RWPE2 (cell line): ENCODE measurements at regions not wholly inside any gene's neighbourhood (a gene's known extent, or its start where the extent isn't known, plus 50 kb on each side); places are given as distances from the start of the nearest gene placed in this dataset.

ENCODE experiments used
- ATAC-seq: fragments of 200-7000 bp; cut with Tn5 transposase; 3 replicates; pipeline ENCODE4 v1.9.1; 2021; ENCODE audit warnings: low read depth
- DNase-seq: peaks from one replicate; pipeline ENCODE4 v3.0.0-alpha.2; 2020; ENCODE audit warnings: low spot score
- H3K27ac ChIP-seq: fragments of 450-650 bp; 2 replicates; pipeline ENCODE4 v1.5.1; 2017; ENCODE audit warnings: mild to moderate bottlenecking; ENCODE audit not compliant: poor library complexity, severe bottlenecking
- H3K27me3 ChIP-seq: fragments of 250-450 bp; sonication (Bioruptor Pico); 2 replicates; pipeline ENCODE4 v1.5.1; 2021; ENCODE audit warnings: mild to moderate bottlenecking, moderate library complexity; ENCODE audit not compliant: insufficient read depth, poor library complexity, severe bottlenecking
- H3K36me3 ChIP-seq: fragments of 250-450 bp; sonication (Bioruptor Pico); 2 replicates; pipeline ENCODE4 v1.5.1; 2020; ENCODE audit warnings: low read depth, mild to moderate bottlenecking, moderate library complexity
- H3K4me1 ChIP-seq: fragments of 250-450 bp; sonication (Bioruptor Pico); 2 replicates; pipeline ENCODE4 v1.5.1; 2021; ENCODE audit warnings: mild to moderate bottlenecking, moderate library complexity; ENCODE audit not compliant: insufficient read depth, poor library complexity, severe bottlenecking
- H3K4me3 ChIP-seq: fragments of 250-450 bp; sonication (Bioruptor Pico); 2 replicates; pipeline ENCODE4 v1.5.1; 2021; ENCODE audit warnings: mild to moderate bottlenecking, moderate library complexity; ENCODE audit not compliant: severe bottlenecking
- H3K9me3 ChIP-seq: fragments of 250-450 bp; sonication (Bioruptor Pico); 2 replicates; pipeline ENCODE4 v1.5.1; 2021; ENCODE audit warnings: mild to moderate bottlenecking, moderate library complexity; ENCODE audit not compliant: severe bottlenecking
- TF ChIP-seq, protein P1 (sequence below): fragments of 450-650 bp; IDR thresholded peaks from one replicate; pipeline ENCODE4 v1.5.1; 2017; ENCODE audit warnings: mild to moderate bottlenecking, moderate library complexity; ENCODE audit not compliant: poor library complexity, severe bottlenecking

DNA sequence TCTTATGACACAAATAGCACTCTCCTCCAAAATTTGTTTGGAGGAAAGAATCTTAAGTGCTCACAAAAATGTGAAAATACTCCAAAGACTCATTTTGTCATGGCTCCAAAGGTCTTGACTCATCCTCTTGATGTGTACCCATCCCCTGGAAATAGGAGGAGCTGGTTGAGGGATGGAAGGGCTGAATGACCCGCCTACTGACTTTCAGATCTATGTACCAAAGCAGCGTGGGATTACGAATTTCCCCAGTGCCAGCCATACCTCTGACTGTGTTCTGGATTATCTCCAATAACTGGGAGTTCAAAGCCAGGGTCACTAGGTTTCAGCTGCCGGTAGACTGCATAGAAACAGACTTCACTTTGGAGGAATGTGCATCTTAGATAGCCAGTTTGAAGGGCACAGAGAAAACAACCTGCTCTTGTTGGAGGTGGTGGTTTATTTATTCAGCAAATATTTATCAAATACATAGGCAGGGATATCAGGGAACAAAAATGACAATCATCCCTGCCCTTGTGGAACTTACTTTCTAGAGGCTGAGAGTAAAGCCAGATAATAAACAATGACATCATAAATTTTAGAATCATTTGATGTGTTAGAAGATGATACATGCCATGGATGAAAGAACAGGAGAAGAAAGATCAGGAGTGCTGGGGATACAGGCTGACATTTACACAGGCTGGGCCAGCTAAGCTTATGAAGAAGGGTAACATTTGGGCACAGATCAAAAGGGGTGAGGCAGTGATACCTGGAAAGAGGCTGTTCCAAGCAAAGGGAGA is 246.6 kb downstream of the TBXT start:
- no peak overlapping the region for H3K4me3 ChIP-seq
- no peaks in the 10 kb centered on the region for H3K27me3 ChIP-seq
- no peaks in the 10 kb centered on the region for H3K36me3 ChIP-seq
- DNase-seq (no peak), ATAC-seq (no peak)
- TF ChIP-seq, protein P1, sequence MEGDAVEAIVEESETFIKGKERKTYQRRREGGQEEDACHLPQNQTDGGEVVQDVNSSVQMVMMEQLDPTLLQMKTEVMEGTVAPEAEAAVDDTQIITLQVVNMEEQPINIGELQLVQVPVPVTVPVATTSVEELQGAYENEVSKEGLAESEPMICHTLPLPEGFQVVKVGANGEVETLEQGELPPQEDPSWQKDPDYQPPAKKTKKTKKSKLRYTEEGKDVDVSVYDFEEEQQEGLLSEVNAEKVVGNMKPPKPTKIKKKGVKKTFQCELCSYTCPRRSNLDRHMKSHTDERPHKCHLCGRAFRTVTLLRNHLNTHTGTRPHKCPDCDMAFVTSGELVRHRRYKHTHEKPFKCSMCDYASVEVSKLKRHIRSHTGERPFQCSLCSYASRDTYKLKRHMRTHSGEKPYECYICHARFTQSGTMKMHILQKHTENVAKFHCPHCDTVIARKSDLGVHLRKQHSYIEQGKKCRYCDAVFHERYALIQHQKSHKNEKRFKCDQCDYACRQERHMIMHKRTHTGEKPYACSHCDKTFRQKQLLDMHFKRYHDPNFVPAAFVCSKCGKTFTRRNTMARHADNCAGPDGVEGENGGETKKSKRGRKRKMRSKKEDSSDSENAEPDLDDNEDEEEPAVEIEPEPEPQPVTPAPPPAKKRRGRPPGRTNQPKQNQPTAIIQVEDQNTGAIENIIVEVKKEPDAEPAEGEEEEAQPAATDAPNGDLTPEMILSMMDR, result no peak
- H3K4me1 ChIP-seq, result peaks cover 3% of the 10 kb centered on the region
- no peaks in the 10 kb centered on the region for H3K9me3 ChIP-seq
- no peak overlapping the region for H3K27ac ChIP-seq

- H3K27ac ChIP-seq, result no peak overlapping the region
- H3K36me3 ChIP-seq, result no peaks in the 10 kb centered on the region
- DNase-seq, result no peak
- TF ChIP-seq, protein P1, result no peak
- H3K9me3 ChIP-seq, result no peaks in the 10 kb centered on the region
- H3K4me1 ChIP-seq, result peaks cover 3% of the 10 kb centered on the region
- H3K27me3 ChIP-seq, result no peaks in the 10 kb centered on the region
- ATAC-seq, result no peak
- H3K4me3 ChIP-seq, result no peak overlapping the region
Measured at GRCh38 chr6:165917576-165917975, 250.1 kb downstream of the TBXT start.

DNA sequence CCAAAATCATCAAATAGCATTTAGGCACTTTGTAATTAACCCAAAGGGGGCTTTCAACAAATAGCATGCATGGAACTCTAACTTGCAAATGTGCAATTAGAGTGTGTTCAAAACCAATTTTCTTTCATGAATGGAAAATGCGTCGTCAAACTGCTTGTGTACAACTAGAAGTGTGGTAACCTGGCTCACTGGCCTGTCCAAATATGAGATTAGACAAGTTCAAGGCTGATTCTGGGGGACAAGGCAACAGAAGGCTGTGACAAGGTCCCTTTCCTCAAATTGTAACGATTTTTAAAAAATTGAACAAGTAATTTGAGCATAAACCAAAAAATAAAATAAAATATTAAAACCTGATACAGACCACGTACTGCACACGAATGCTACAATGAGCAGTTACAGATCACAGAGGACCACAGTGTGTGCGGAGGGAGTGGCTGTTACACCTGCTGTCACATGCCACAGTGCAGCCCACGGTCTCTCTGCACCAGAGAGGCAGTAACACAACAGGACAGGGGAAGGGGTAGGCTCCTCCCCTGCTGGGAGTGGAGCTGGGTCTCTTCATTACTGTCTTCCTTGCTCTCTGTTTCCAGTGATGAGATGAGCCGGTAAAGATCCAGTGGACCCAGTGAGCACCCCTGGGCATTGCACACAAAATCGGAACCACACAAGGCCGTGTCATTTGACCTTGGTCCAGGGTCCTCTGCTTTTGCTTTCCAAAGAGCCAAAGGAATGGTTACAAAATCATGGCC is 252.2 kb upstream of the PDE10A start:
- no peak for DNase-seq
- H3K27ac ChIP-seq, result no peak overlapping the region
- H3K36me3 ChIP-seq, result no peaks in the 10 kb centered on the region
- H3K9me3 ChIP-seq, result no peaks in the 10 kb centered on the region
- no peaks in the 10 kb centered on the region for H3K4me1 ChIP-seq
- no peak overlapping the region for H3K4me3 ChIP-seq
- no peaks in the 10 kb centered on the region for H3K27me3 ChIP-seq
- no peak for ATAC-seq
- TF ChIP-seq, protein P1, result no peak

GRCh38 chr6:165913676-165914570 is 250.9 kb upstream of the PDE10A start:
- ATAC-seq (no peak), DNase-seq (no peak)
- H3K9me3 ChIP-seq, result no peaks in the 10 kb centered on the region
- H3K27me3 ChIP-seq, result no peaks in the 10 kb centered on the region
- H3K4me3 ChIP-seq, result no peak overlapping the region
- no peaks in the 10 kb centered on the region for H3K36me3 ChIP-seq
- H3K4me1 ChIP-seq, result no peaks in the 10 kb centered on the region
- TF ChIP-seq, protein P1, result no peak
- H3K27ac ChIP-seq, result no peak overlapping the region
